GM12878 (cell line): ENCODE measurements at regions not wholly inside any gene's neighbourhood (a gene's known extent, or its start where the extent isn't known, plus 50 kb on each side); places are given as distances from the start of the nearest gene placed in this dataset.

Experiments
- BHLHE40 ChIP-seq, 2 experiments: fragments of 450-650 bp in 1 of 2; IDR thresholded peaks; 2 replicates each; pipeline ENCODE4 v1.6.1; 2011 to 2017; ENCODE audit warnings: low read depth in 2 of 2, borderline replicate concordance in 1 of 2, improper control_type of control experiment in 1 of 2, low read length in 1 of 2, mild to moderate bottlenecking in 1 of 2
- BRCA1 ChIP-seq: IDR thresholded peaks from 2 replicates; pipeline ENCODE4 v1.6.1; 2011; ENCODE audit warnings: low read depth, low read length, improper control_type of control experiment
- FOS ChIP-seq: IDR thresholded peaks from 3 replicates; pipeline ENCODE4 v1.6.1; 2011; ENCODE audit warnings: borderline replicate concordance; ENCODE audit not compliant: insufficient read length; ENCODE audit errors: extremely low read depth
- FOXM1 ChIP-seq: IDR thresholded peaks from 2 replicates; pipeline ENCODE4 v1.6.1; 2012; ENCODE audit warnings: low read depth, mild to moderate bottlenecking, inconsistent platforms, low read length, moderate library complexity
- HDGF ChIP-seq: fragments of 450-650 bp; IDR thresholded peaks from 2 replicates; pipeline ENCODE4 v1.6.1; 2016; ENCODE audit warnings: antibody characterized with exemption
- MEF2A ChIP-seq: IDR thresholded peaks from 2 replicates; pipeline ENCODE4 v1.6.1; 2011; ENCODE audit warnings: low read depth, mild to moderate bottlenecking, low read length, moderate library complexity; ENCODE audit not compliant: insufficient read depth
- MEF2B ChIP-seq: fragments of 450-650 bp; IDR thresholded peaks from 2 replicates; pipeline ENCODE4 v1.6.1; 2018; ENCODE audit warnings: mild to moderate bottlenecking, moderate library complexity; ENCODE audit not compliant: partially characterized antibody, poor library complexity, severe bottlenecking
- NBN ChIP-seq: fragments of 450-650 bp; IDR thresholded peaks from 2 replicates; pipeline ENCODE4 v1.6.1; 2016
- NR2F1 ChIP-seq: fragments of 450-650 bp; conservative IDR thresholded peaks from 2 replicates; pipeline ENCODE4 v1.6.1; 2017; ENCODE audit warnings: mild to moderate bottlenecking
- NRF1 ChIP-seq: conservative IDR thresholded peaks from 2 replicates; pipeline ENCODE4 v1.6.1; 2011; ENCODE audit warnings: mild to moderate bottlenecking, low read depth, low read length, improper control_type of control experiment
- POU2F2 ChIP-seq: IDR thresholded peaks from 3 replicates; pipeline ENCODE4 v1.6.1; 2011; ENCODE audit warnings: low read depth, mild to moderate bottlenecking, low read length, borderline replicate concordance
- SP1 ChIP-seq: IDR thresholded peaks from one replicate; pipeline ENCODE4 v1.6.1; 2011; ENCODE audit warnings: low read depth, low read length
- SREBF1 ChIP-seq: IDR thresholded peaks from 2 replicates; pipeline ENCODE4 v1.6.1; 2012; ENCODE audit warnings: mild to moderate bottlenecking, low read length
- TAF1 ChIP-seq: IDR thresholded peaks from 2 replicates; pipeline ENCODE4 v1.6.1; 2011; ENCODE audit warnings: mild to moderate bottlenecking, low read depth, low read length, borderline replicate concordance
- ZNF217 ChIP-seq: fragments of 450-650 bp; IDR thresholded peaks from 2 replicates; pipeline ENCODE4 v1.6.1; 2017; ENCODE audit warnings: antibody characterized with exemption, mild to moderate bottlenecking
- ZNF274 ChIP-seq: IDR thresholded peaks from one replicate; pipeline ENCODE4 v1.8.0; 2011; ENCODE audit not compliant: insufficient read length, insufficient read depth
- TF ChIP-seq, protein P1 (sequence below): IDR thresholded peaks from 2 replicates; pipeline ENCODE4 v1.6.1; 2012; ENCODE audit warnings: low read depth, low read length, improper control_type of control experiment
- TF ChIP-seq, protein P2 (sequence below): fragments of 450-650 bp; conservative IDR thresholded peaks from 2 replicates; pipeline ENCODE4 v1.6.1; 2017; ENCODE audit warnings: mild to moderate bottlenecking, moderate library complexity
- TF ChIP-seq, protein P3 (sequence below): fragments of 150-350 bp; IDR thresholded peaks from 2 replicates; pipeline ENCODE4 v1.6.1; 2014; ENCODE audit warnings: mild to moderate bottlenecking, low read depth, low read length
- TF ChIP-seq, protein P4 (sequence below): fragments of 450-650 bp; IDR thresholded peaks from 2 replicates; pipeline ENCODE4 v1.6.1; 2016; ENCODE audit warnings: mild to moderate bottlenecking, moderate library complexity, borderline replicate concordance
- TF ChIP-seq, protein P5 (sequence below): fragments of 450-650 bp; formaldehyde crosslinking; IDR thresholded peaks from 2 replicates; pipeline ENCODE4 v1.4.0; 2020; ENCODE audit warnings: mild to moderate bottlenecking, moderate library complexity

DNA sequence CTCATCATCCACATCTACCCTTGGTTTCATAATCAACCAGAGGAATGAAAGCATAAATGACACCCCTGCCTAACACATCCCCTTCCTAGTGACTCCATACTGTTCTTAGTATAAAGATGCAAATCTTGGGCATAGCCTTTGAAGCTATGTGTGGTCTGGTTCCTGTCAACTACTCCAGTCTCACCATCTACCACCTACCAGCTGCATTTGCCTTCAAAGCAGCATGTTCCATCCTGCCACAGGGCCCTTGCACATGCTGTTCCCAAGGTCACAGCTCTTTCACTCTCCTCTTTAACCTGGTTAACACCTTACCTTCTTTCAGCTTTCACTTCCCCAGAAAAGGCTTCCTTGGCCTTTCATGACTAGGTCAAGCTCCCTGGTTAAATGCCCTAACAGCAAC lies 62.3 kb upstream of the ARHGEF3 start (continued):
- TF ChIP-seq MEF2B: no peak
- TF ChIP-seq SP1: no peak
- TF ChIP-seq, protein P1, sequence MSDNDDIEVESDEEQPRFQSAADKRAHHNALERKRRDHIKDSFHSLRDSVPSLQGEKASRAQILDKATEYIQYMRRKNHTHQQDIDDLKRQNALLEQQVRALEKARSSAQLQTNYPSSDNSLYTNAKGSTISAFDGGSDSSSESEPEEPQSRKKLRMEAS: no peak
- TF ChIP-seq HDGF: no peak
- peak; percentile 12 to 74; a peak in 2 of 4 replicates for TF ChIP-seq BHLHE40 (IDR thresholded peaks at IDR 0.05; ENCODE audit: borderline replicate concordance in 1 of 2, low read depth in 2 of 2, low read length in 1 of 2)
- no peak for TF ChIP-seq ZNF274
- no peak for TF ChIP-seq NRF1
- TF ChIP-seq NR2F1: peak; percentile 93
- TF ChIP-seq POU2F2: no peak
- TF ChIP-seq, protein P2, sequence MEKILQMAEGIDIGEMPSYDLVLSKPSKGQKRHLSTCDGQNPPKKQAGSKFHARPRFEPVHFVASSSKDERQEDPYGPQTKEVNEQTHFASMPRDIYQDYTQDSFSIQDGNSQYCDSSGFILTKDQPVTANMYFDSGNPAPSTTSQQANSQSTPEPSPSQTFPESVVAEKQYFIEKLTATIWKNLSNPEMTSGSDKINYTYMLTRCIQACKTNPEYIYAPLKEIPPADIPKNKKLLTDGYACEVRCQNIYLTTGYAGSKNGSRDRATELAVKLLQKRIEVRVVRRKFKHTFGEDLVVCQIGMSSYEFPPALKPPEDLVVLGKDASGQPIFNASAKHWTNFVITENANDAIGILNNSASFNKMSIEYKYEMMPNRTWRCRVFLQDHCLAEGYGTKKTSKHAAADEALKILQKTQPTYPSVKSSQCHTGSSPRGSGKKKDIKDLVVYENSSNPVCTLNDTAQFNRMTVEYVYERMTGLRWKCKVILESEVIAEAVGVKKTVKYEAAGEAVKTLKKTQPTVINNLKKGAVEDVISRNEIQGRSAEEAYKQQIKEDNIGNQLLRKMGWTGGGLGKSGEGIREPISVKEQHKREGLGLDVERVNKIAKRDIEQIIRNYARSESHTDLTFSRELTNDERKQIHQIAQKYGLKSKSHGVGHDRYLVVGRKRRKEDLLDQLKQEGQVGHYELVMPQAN: no peak
- TF ChIP-seq TAF1: no peak
- TF ChIP-seq, protein P3, sequence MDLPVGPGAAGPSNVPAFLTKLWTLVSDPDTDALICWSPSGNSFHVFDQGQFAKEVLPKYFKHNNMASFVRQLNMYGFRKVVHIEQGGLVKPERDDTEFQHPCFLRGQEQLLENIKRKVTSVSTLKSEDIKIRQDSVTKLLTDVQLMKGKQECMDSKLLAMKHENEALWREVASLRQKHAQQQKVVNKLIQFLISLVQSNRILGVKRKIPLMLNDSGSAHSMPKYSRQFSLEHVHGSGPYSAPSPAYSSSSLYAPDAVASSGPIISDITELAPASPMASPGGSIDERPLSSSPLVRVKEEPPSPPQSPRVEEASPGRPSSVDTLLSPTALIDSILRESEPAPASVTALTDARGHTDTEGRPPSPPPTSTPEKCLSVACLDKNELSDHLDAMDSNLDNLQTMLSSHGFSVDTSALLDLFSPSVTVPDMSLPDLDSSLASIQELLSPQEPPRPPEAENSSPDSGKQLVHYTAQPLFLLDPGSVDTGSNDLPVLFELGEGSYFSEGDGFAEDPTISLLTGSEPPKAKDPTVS: no peak
- peak; percentile 75 for TF ChIP-seq ZNF217
- no peak for TF ChIP-seq FOS
- TF ChIP-seq, protein P4, sequence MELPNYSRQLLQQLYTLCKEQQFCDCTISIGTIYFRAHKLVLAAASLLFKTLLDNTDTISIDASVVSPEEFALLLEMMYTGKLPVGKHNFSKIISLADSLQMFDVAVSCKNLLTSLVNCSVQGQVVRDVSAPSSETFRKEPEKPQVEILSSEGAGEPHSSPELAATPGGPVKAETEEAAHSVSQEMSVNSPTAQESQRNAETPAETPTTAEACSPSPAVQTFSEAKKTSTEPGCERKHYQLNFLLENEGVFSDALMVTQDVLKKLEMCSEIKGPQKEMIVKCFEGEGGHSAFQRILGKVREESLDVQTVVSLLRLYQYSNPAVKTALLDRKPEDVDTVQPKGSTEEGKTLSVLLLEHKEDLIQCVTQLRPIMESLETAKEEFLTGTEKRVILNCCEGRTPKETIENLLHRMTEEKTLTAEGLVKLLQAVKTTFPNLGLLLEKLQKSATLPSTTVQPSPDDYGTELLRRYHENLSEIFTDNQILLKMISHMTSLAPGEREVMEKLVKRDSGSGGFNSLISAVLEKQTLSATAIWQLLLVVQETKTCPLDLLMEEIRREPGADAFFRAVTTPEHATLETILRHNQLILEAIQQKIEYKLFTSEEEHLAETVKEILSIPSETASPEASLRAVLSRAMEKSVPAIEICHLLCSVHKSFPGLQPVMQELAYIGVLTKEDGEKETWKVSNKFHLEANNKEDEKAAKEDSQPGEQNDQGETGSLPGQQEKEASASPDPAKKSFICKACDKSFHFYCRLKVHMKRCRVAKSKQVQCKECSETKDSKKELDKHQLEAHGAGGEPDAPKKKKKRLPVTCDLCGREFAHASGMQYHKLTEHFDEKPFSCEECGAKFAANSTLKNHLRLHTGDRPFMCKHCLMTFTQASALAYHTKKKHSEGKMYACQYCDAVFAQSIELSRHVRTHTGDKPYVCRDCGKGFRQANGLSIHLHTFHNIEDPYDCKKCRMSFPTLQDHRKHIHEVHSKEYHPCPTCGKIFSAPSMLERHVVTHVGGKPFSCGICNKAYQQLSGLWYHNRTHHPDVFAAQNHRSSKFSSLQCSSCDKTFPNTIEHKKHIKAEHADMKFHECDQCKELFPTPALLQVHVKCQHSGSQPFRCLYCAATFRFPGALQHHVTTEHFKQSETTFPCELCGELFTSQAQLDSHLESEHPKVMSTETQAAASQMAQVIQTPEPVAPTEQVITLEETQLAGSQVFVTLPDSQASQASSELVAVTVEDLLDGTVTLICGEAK: no peak
- no peak; the same call in 1 of the 2 replicates for TF ChIP-seq FOXM1
- TF ChIP-seq NBN: peak; percentile 70; the same call in 1 of the 2 replicates
- TF ChIP-seq MEF2A: no peak
- TF ChIP-seq BRCA1: no peak
- TF ChIP-seq, protein P5, sequence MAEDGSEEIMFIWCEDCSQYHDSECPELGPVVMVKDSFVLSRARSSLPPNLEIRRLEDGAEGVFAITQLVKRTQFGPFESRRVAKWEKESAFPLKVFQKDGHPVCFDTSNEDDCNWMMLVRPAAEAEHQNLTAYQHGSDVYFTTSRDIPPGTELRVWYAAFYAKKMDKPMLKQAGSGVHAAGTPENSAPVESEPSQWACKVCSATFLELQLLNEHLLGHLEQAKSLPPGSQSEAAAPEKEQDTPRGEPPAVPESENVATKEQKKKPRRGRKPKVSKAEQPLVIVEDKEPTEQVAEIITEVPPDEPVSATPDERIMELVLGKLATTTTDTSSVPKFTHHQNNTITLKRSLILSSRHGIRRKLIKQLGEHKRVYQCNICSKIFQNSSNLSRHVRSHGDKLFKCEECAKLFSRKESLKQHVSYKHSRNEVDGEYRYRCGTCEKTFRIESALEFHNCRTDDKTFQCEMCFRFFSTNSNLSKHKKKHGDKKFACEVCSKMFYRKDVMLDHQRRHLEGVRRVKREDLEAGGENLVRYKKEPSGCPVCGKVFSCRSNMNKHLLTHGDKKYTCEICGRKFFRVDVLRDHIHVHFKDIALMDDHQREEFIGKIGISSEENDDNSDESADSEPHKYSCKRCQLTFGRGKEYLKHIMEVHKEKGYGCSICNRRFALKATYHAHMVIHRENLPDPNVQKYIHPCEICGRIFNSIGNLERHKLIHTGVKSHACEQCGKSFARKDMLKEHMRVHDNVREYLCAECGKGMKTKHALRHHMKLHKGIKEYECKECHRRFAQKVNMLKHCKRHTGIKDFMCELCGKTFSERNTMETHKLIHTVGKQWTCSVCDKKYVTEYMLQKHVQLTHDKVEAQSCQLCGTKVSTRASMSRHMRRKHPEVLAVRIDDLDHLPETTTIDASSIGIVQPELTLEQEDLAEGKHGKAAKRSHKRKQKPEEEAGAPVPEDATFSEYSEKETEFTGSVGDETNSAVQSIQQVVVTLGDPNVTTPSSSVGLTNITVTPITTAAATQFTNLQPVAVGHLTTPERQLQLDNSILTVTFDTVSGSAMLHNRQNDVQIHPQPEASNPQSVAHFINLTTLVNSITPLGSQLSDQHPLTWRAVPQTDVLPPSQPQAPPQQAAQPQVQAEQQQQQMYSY (CRISPR knock-in tag): no peak
- no peak for TF ChIP-seq SREBF1
